Hypothalamus (tissue), 51 donors: ENCODE measurements at regions not wholly inside any gene's neighbourhood (a gene's known extent, or its start where the extent isn't known, plus 50 kb on each side); places are given as distances from the start of the nearest gene placed in this dataset.

Source experiments
- DNase-seq, 51 donors: peaks; one replicate each; lab custom pipeline; 2025; lab: John Stamatoyannopoulos, UW

DNA sequence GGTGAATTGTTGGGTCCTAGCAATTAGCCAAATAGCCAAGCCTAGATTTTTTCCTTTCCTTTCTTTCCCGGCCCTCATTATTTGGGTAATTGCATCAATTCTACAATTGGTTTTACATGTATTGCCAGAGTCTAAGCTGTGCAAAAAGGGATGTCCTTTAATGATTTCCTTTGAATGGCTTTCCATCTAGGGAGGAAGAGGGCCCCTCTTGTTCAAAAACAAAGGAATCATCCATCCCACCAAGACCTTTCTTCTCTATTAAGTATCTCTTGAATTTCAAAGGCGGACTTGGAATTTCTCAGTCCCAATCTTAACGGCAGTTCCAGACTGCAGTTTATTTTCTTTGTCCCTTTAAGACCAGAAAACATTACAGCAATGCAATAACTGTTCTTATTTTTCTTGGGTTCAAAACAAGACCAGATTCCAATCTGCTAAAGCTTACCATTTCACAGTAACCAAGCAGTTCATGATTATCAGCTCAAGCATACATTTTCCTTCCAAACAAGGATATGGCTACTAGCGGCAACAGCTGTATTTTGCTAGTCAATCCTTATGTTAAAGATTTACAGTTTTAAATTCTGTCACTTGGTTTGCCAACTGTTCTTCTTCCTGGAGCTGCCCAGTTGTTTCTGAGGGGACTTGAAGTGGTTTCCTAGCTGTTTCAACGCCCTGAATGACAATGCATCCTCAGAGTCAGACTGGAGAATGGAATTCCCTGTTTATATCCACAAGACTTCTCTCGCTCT lies 91.4 kb upstream of the LRIG1 start:
- no peak for DNase-seq

DNA sequence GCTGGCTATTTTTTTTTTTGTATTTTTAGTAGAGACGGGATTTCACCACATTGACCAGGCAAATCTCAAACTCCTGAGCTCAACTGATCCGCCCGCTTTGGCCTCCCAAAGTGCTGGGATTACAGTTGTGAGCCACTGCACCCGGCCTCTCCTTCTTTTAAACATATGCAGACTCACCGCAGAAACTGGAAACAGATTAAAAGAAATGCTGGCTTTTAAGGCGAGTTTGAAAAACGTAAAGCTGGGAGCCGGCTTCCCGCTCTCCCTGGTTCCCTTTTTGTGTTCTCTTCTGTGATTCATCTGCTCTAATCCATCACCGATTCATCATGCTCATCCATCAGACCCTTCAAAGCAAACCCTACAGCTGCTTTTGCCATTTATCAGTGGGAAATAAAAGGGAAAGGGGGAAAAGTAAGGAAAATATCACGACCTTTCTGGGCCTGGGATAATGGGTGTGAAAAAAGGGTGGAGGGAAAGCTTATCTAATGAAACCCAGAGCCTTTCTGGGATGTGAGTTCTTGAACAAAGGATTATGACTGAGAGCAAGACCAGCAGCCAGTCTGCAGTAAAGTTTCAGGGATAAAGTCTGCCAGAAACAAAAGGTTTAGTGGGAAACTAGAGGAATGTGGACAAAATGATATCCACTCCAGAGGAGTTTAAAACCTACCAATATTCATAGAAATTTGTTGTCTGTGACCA lies 92.3 kb upstream of the LRIG1 start:
- no peak for DNase-seq

DNA sequence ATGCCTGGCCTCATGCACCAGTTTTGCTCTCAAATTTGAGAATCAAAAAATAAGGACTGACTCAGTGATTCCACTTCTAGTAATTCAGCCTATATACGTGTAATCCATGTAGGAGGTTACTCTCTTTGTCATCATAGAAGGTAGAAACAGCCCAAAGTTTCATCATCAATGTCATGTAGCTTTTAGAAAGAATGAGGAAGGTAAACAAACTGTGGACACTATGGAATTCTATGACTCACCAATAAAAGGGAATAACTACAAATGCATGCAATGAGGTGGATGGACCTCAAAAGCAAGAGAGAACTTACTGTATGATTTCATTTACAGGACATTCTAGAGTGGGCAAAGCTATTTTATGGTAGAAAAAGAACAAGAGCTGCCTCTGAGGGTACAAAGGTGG lies 93.2 kb upstream of the LRIG1 start:
- DNase-seq: no peak

DNA sequence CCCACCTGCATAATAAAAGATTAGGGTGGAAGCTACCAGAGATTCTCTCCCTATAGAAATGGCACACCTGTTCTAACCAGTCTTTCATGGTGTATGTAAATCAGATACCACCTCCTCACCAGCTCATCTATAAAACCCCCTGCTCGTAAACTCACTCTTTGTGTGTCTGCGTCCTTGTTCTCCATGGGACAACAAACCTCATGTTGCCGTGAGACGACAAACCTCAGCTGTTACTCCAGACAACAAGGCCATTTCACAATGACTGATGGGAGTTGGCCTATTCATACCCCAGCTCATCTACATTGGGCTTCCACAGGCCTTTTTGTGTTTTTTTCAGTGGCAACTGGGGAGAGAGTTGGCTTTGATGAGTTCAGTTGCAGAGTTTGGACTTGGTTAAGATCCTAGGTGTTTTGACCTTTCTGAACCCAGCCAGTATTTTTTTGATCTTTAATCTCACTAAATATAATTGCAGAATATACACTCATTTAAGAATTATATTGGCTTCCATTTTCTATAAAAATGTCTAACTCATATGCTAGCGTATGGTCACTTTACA lies 96.6 kb upstream of the LRIG1 start:
- no peak for DNase-seq

DNA sequence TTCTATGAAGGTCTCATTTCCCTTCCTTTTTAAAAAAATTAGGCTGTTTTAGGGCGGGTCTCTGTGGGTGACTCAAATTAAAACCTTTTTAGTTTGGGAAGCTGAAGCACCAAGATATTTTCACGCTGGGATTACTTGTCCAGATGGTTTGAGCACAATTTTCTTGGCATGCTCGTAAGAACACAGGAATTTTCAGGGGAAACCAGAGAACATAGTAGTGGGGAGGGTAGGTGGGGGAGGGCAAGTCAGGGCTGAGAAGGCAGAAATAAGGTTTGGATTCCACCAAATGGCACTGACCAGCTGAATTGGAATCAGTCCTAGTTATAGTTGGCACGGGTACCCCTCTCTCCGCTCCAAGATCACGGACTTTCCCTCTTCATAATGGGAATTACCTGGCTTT lies 97.3 kb upstream of the LRIG1 start:
- DNase-seq: peak in 1 of 51 donors; percentile 5

DNA sequence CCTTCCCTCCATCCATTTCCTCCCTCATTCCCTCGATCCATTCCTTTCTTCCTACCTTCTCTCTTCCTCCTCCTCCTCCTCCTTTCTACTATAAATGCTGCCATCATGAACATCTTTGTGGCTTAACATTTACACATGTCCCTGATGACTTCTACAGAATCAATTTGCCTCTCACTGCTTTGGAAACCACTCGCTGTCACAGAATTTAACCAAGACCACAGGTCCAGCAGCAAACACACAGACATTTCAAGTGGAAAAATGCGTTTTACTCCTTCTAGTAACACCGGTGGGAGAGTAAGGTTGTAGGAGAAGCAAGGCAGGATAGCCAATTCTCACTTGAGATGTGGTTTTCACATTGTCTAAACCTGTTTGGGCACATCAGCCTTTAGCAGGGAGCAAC lies 101.4 kb upstream of the LRIG1 start:
- no peak for DNase-seq

DNA sequence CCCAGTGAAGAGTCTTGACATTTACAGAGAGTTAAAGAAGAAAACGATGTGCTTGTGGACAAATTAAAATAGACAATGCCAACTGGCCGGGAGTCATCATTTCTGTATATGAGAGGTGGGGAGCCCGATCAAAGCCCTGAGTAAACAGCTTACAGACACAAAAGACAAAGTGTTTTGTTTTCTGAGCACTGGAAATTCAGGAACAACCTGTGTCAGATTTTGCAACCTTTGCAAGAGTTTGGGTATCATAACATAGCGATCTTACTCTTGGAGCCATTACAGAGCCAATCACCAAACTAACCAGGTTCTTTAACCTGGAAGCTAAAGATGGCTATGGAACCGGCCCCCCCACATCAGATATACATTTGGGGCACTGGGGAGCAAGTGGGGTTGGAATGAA lies 101.9 kb upstream of the LRIG1 start:
- no peak for DNase-seq

DNA sequence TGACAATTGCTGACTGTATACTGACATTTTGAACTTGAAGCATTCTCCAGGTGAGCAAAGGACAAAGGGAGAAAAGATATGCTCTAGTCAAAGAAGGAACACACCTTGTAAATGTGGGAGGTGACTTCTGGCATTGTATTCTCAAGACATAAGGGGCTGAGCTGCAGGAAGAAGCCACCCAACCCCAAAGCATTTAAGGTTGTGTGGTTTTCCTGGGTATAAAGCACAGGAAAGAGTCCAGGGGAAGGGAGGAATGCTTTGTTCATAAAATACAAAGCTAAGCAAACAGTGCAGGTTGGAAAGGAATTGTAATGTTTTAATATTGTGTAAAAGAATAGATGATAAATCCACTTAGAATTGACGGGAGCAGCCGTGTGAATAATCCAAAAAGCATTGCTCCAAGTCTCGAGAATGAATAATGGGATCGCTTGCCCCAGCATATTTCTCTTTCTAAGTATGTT lies 102.4 kb upstream of the LRIG1 start:
- no peak for DNase-seq

DNA sequence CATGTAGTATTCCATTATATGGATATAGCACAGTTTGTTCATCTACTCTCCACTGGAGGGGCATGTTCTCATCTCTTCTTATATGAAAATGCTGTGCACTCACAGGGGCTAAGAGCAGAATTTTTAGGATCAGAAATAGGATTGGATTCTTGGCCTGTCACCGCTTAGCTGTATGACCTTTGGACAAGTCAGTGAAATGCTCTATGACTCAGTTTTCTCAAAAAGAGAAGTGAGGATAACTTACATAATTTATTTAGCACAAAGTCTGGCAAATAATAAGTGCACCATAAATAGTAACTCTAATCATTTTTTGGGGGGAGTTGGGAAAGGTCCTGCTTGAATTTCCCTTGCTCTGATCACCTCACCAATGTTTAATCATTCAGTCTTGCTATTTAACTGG lies 103.7 kb upstream of the LRIG1 start:
- DNase-seq: no peak

DNA sequence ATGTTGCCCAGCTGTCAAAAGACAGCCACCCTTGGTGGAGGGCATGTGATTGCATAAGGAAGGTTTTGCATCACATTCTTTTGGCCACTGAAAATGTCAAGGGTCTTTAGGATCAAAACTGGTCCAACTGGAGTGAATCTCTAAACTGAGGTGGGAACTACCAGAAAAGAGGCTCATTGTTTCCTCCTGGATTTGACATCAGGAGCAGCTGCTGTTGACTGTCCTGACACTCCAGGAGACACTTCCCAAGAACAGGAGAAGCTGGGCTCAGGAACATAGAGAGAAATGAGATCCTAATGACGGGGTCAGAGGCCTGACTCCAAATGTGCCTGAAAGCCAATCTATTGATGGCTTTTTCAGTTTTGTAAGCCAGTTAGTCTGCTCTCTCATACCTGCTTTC lies 105.3 kb upstream of the LRIG1 start:
- no peak for DNase-seq

DNA sequence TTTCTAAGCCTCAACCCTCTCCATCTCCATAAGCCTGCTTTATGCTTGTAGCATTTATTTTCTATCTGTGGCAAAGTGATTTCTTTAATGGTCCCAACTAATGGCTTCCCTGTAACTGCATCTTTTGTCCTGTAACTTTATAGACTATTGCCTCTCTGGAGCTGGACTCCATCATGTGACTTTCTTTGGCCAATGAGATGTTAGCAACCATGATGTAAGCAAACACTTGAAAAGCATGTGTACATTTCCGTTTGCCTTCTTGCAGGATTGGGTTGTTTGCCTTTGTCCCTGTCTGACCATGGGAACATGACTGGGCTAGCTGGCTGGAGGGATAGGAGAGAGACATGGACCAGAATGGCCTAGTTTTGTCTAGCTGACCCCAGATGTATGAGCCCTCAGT lies 106.0 kb upstream of the LRIG1 start:
- no peak for DNase-seq

DNA sequence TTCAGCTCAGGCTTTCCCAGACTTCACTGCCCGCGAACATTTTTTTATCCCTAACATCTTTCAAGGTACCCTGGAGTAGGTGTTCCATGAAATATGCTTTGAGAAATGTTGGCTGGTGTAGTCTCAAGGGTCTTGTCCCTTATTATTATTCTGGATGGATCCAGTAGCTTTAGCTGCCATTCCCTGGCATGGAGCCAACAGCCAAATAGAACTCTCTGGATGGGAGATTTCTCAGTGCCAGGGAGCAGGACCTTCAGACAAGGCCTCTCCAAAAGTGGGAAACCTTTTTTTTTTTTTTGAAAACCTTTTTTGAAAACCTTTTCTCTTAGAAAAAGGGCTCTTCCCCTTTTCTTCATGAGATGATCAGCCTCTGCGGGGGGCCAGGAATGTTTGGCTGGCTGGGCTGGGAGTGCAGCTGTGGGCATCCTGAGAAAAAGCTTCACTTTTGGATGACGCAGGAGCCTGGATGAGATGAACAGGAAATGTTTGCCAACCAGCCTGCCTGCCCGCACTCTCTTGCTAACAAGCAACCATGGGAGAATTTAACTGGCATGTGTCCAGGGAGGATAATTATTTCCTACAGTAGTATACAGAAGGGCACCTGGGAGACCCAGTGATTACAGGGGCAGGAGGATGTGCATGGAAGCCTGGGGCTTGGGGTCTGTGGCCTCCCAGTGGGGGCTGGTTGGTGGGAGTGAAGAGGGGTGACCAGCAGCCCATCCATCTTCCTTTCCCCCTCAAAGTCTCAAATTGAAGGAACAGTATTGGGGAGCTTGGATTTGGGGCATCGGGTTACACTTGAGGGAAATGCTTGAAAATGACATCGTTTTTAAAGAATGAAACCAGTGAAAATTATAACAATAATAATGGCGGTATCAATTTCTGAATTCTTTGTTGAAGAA lies 109.1 kb upstream of the LRIG1 start:
- peak in 30 of 51 donors; percentile 3 to 70 (median 45) for DNase-seq

DNA sequence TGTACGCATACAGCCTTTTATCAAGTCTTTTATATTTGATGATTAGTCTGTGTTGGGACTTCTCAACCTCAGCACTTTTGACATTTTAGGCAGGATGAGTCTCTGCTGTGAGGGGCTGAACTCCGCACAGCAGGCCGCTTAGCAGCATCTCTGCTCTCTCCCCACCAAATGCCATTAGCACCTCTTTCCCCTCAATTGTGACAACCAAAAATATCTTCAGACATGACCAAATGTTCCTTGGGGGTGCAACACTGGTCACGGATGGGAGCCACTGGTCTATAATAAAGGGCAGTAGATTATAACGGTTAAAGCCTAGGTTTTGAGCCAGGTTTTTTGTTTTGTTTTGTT lies 109.7 kb upstream of the LRIG1 start:
- no peak for DNase-seq

DNA sequence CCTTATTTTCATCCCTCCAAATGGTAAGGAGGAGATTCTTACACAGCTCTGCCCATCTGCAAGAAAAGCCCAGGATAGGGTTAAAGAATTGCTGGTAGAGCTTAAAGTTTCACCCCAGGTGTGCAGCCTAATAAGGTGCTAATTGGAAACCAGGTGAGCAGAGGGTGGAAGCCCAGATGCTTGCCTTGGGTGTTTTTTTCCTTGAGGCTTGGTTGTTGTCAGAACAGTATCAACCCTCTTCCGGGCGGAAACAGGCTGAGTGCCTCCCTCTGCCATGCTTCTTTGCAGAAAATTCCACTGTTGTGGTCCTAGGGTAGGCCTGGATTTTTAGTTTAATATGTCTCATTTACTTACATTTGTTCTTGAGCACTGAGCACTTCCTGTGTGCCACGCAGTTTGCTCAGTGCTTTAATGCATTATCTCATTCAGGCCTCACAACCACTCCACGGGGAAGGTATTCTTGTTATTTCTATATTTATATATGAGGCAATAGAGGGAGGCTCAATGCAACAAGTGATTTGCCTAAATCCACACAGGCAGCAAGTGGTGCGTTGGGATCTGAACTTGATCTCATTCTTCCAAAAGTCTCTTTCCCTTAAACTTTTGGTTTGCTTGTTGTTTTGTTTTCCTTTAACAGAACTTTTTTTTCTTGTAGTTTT lies 115.0 kb upstream of the LRIG1 start:
- DNase-seq: no peak

DNA sequence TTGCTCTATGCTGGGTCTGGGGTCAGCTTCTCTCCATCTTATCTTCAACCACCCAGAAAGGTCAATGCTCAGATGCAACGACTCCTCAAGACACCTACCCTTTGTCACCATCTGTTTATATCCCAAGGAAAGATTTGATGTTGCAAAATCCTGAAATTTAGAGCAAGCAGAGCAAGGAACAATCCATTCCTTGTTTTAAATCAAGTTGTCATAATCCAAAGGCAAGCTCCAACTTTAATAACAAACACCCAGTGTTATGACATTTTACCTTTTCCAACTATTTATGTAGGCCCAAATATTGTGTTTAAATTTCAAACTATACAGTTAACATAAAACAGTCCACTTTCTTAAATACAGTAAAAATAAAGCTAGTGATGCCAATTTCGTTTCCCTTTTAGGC lies 116.5 kb upstream of the LRIG1 start:
- DNase-seq: no peak

DNA sequence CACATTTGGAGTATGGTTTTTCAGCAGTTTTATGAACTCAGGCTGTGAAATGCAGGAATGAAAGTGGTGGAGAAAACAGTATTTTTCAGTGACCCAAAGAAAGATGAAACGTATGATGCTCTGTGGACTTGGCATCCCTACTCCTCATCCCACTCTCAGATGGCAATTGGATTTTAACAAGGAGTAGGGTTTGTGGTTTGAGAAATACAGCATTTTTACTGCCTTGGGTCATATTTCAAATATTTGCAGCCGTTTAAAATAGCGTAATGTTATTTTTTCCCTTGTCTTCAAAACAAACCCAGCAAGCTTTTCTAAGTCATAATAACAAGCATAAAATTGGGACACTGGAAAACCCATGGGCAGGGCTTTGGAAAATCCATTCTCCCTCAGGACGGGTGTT lies 117.2 kb upstream of the LRIG1 start:
- no peak for DNase-seq

DNA sequence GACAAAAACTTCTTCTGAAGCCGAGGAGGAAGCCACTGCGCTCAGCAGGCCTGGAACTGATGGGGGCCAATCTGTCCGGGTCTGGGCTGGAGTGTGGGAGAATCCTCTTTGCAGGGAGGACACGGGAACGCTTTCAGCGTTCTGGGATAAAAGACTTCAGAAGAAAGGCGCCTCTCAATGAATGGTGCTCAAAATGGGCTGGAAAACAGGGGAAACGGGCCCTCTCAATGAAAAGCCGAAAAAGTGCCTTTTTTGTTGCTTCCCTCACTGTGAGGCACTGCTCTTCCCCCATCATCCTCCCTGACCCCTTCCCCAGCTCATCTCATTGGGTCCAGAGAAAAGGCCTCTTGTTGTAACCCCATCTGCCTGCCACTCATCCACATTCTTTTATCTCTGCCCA lies 119.5 kb upstream of the LRIG1 start:
- DNase-seq: peak in 13 of 51 donors; percentile 4 to 42 (median 21)

DNA sequence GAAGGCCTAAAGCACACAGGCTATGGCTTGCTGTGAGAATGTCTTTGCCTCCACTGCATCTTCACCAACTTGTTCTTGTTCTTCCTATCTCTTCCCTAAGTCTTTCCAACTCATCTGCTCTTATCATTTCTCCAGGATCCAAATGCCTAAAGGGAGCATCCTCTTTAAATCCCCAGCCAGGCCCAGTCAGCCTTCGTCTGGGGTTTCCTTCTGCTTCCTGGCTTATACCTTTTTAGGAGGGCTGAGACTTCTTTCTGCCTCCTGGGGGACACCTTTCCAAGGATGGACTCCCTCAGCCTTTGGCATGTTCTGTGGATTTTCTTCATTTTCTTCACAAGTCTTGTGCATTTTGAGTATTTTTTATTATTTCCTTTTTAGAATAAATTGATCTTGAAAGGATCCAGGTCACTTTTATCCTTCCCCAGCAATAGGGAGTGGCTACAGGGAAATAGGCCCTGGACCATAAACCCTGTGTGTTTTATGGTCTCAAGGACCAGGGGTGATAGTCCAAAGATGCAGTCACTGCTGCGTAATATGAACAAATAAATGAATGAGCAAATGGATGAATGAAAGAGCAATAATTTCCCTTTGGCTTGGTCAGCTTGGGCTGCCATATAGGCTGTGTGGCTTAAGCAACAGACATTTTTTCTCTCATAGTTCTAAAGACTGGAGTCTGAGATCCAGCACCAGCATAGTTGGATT lies 122.1 kb upstream of the LRIG1 start:
- no peak for DNase-seq

DNA sequence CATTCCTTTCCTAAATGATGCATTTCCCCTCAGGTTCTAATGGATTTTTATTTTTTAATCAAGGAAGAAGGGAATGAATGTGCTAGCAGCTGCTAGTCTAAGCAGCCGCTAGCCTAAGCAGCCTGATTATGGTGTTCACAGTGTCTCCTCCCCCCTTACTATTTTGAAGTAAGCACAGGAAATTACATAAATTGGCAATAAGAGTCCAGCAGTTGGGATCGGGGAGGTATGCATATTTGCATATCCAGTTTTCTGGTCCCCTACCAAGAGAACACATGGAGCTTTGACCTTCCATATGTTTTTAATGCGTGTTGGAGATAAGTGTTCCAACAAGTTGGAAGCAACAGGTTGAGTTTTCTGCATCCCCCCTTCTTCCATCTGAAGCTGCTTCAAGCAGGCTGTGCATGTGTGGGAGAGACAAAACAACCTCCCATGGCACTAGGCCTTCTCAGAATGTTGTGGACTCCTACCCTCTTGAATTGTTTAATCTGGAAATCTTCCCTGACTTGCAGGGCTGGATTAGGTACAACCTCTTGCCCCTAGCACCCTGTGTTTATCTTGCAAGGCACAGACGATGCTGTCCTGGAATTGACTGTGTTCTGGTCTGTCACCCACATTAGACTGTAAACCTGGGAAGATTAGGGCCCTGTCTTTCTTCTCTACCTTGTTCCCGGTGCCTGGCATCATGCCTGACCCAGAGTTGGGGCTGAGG lies 124.8 kb upstream of the LRIG1 start:
- DNase-seq: no peak
